ENCODE measurements at regions not wholly inside any gene's neighbourhood (a gene's known extent, or its start where the extent isn't known, plus 50 kb on each side); places are given as distances from the start of the nearest gene placed in this dataset.

GRCh38 chr2:139369423-139370409 is 589.5 kb upstream of the NXPH2 start:
- TF ChIP-seq POLR2A (IDR thresholded peaks at IDR 0.05; ENCODE audit: low read depth, low read length) (no peak), SPI1 (IDR thresholded peaks at IDR 0.05; ENCODE audit: low read depth, low read length) (no peak), PAX5 (IDR thresholded peaks at IDR 0.05; ENCODE audit: insufficient read depth, low read length, severe bottlenecking) (no peak), TAF1 (IDR thresholded peaks at IDR 0.05; ENCODE audit: low read depth, low read length) (no peak), POLR2AphosphoS5 (IDR thresholded peaks at IDR 0.05; ENCODE audit: low read depth, low read length) (no peak), POU2F2 (IDR thresholded peaks at IDR 0.05; ENCODE audit: low read depth, low read length) (no peak)
- no peak for FAIRE-seq
- no peak for DNase-seq (ENCODE audit: insufficient read length, low spot score)

DNA sequence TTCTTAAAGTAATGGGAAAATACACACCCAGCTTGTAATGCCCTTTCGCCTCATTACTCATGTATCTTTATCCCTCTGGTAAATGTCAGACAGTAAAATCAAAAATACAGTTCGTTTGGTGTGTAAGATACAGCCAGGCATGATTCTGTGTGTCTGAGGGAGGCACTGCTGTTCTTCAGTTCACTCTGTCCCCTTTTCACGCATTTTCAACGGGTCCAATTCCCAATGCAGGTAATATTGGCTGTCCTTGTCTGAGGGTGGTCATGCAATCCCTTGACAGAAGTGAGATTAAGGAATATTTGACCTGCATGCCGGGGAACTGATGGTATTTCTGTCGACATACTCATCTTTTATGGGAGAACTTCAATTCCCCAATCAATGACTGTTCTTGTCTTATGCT is 587.2 kb upstream of the NXPH2 start:
- TF ChIP-seq TAF1 (IDR thresholded peaks at IDR 0.05; ENCODE audit: low read depth, low read length): no peak
- no peak for TF ChIP-seq POLR2AphosphoS5 (IDR thresholded peaks at IDR 0.05; ENCODE audit: low read depth, low read length)
- no peak for TF ChIP-seq SPI1 (IDR thresholded peaks at IDR 0.05; ENCODE audit: low read depth, low read length)
- TF ChIP-seq POLR2A (IDR thresholded peaks at IDR 0.05; ENCODE audit: low read depth, low read length): no peak
- TF ChIP-seq POU2F2 (IDR thresholded peaks at IDR 0.05; ENCODE audit: low read depth, low read length): no peak
- no peak for TF ChIP-seq PAX5 (IDR thresholded peaks at IDR 0.05; ENCODE audit: insufficient read depth, low read length, severe bottlenecking)
- DNase-seq (ENCODE audit: insufficient read length, low spot score): no peak
- no peak for FAIRE-seq

- no peak for FAIRE-seq
- no peak for TF ChIP-seq POU2F2 (IDR thresholded peaks at IDR 0.05; ENCODE audit: low read depth, low read length)
- TF ChIP-seq PAX5 (IDR thresholded peaks at IDR 0.05; ENCODE audit: insufficient read depth, low read length, severe bottlenecking): no peak
- TF ChIP-seq SPI1 (IDR thresholded peaks at IDR 0.05; ENCODE audit: low read depth, low read length): no peak
- TF ChIP-seq POLR2A (IDR thresholded peaks at IDR 0.05; ENCODE audit: low read depth, low read length): no peak
- no peak for TF ChIP-seq POLR2AphosphoS5 (IDR thresholded peaks at IDR 0.05; ENCODE audit: low read depth, low read length)
- TF ChIP-seq TAF1 (IDR thresholded peaks at IDR 0.05; ENCODE audit: low read depth, low read length): no peak
- DNase-seq (ENCODE audit: insufficient read length, low spot score): no peak
Measured at GRCh38 chr2:139366681-139367080, 586.5 kb upstream of the NXPH2 start.

DNA sequence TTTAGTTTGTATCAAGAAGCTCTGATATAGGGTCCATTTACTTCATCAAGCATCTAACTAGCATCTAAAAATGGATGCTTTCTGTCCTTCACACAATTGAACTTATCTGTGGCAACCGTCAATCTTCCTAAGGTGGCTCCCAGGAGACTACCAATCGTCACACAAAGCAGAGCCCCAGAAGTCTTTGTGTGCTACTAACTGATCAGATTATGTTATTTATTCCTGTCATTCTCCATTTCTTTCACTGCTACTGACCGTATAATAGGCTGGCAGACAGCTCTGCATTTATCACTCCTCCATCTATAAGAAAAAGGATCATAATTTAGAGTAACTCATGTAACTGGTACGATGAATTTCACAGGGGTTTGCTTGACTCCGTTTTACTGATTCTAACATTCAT is 585.0 kb upstream of the NXPH2 start:
- no peak for FAIRE-seq
- no peak for TF ChIP-seq POLR2A (IDR thresholded peaks at IDR 0.05; ENCODE audit: low read depth, low read length)
- no peak for TF ChIP-seq PAX5 (IDR thresholded peaks at IDR 0.05; ENCODE audit: insufficient read depth, low read length, severe bottlenecking)

DNA sequence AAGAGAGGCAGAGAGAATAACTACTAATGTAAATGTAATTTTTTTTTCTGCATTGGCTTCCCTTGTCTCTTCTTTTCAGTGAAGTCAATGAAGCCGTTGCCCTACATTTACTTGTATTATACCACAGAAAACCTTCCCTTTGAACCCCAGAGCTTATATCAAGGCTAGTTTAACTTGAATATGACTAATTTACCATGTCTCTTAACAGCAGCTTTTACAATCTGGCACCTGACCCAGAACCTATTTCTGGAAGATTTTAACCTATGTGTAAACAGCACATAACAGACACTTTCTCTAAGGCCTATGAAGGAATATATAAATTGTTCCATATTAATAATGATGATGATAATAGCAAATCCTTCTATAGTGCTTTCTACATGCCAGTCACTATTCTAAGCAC is 580.5 kb upstream of the NXPH2 start:
- FAIRE-seq (no peak), DNase-seq (ENCODE audit: insufficient read length, low spot score) (no peak)
- TF ChIP-seq POLR2A (IDR thresholded peaks at IDR 0.05; ENCODE audit: low read depth, low read length) (no peak), SPI1 (IDR thresholded peaks at IDR 0.05; ENCODE audit: low read depth, low read length) (no peak), POLR2AphosphoS5 (IDR thresholded peaks at IDR 0.05; ENCODE audit: low read depth, low read length) (no peak), TAF1 (IDR thresholded peaks at IDR 0.05; ENCODE audit: low read depth, low read length) (no peak), PAX5 (IDR thresholded peaks at IDR 0.05; ENCODE audit: insufficient read depth, low read length, severe bottlenecking) (no peak), POU2F2 (IDR thresholded peaks at IDR 0.05; ENCODE audit: low read depth, low read length) (no peak)

More for the DNA sequence above, 585.0 kb upstream of the NXPH2 start:
- no peak for DNase-seq (ENCODE audit: insufficient read length, low spot score)

DNA sequence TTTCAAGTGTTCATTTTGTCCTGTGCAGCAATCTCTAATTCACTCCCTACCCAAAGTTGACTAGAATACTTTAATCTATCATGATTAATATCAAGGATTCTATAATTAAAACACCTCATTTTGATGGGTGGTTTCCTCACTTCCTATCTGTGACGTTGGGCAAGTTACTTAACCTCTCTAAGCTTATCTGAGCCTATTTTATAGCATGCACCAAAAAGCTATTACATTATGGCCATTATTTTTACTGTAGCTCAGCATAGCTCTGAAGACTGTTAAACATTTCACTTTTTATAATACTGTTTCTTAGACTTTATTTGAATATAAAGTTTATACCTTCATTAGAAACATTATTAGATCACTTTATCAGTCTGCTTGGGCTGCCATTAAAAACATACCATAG is 579.6 kb upstream of the NXPH2 start:
- FAIRE-seq (no peak), DNase-seq (ENCODE audit: insufficient read length, low spot score) (no peak)
- TF ChIP-seq PAX5 (IDR thresholded peaks at IDR 0.05; ENCODE audit: insufficient read depth, low read length, severe bottlenecking) (no peak), SPI1 (IDR thresholded peaks at IDR 0.05; ENCODE audit: low read depth, low read length) (no peak), POLR2AphosphoS5 (IDR thresholded peaks at IDR 0.05; ENCODE audit: low read depth, low read length) (no peak), TAF1 (IDR thresholded peaks at IDR 0.05; ENCODE audit: low read depth, low read length) (no peak), POLR2A (IDR thresholded peaks at IDR 0.05; ENCODE audit: low read depth, low read length) (no peak), POU2F2 (IDR thresholded peaks at IDR 0.05; ENCODE audit: low read depth, low read length) (no peak)

GRCh38 chr2:139357972-139358371 is 577.8 kb upstream of the NXPH2 start:
- TF ChIP-seq POLR2A (IDR thresholded peaks at IDR 0.05; ENCODE audit: low read depth, low read length) (no peak), TAF1 (IDR thresholded peaks at IDR 0.05; ENCODE audit: low read depth, low read length) (no peak), SPI1 (IDR thresholded peaks at IDR 0.05; ENCODE audit: low read depth, low read length) (no peak), POU2F2 (IDR thresholded peaks at IDR 0.05; ENCODE audit: low read depth, low read length) (no peak), PAX5 (IDR thresholded peaks at IDR 0.05; ENCODE audit: insufficient read depth, low read length, severe bottlenecking) (no peak), POLR2AphosphoS5 (IDR thresholded peaks at IDR 0.05; ENCODE audit: low read depth, low read length) (no peak)
- DNase-seq (ENCODE audit: insufficient read length, low spot score) (no peak), FAIRE-seq (no peak)

GRCh38 chr2:139354518-139354917 is 574.3 kb upstream of the NXPH2 start:
- TF ChIP-seq PAX5 (IDR thresholded peaks at IDR 0.05; ENCODE audit: insufficient read depth, low read length, severe bottlenecking): no peak
- no peak for TF ChIP-seq SPI1 (IDR thresholded peaks at IDR 0.05; ENCODE audit: low read depth, low read length)
- no peak for TF ChIP-seq POLR2A (IDR thresholded peaks at IDR 0.05; ENCODE audit: low read depth, low read length)
- no peak for TF ChIP-seq TAF1 (IDR thresholded peaks at IDR 0.05; ENCODE audit: low read depth, low read length)
- TF ChIP-seq POU2F2 (IDR thresholded peaks at IDR 0.05; ENCODE audit: low read depth, low read length): no peak
- no peak for TF ChIP-seq POLR2AphosphoS5 (IDR thresholded peaks at IDR 0.05; ENCODE audit: low read depth, low read length)
- FAIRE-seq (no peak), DNase-seq (ENCODE audit: insufficient read length, low spot score) (no peak)

- no peak for DNase-seq (ENCODE audit: insufficient read length, low spot score)
Measured at GRCh38 chr2:139353874-139354273, 573.7 kb upstream of the NXPH2 start.

DNA sequence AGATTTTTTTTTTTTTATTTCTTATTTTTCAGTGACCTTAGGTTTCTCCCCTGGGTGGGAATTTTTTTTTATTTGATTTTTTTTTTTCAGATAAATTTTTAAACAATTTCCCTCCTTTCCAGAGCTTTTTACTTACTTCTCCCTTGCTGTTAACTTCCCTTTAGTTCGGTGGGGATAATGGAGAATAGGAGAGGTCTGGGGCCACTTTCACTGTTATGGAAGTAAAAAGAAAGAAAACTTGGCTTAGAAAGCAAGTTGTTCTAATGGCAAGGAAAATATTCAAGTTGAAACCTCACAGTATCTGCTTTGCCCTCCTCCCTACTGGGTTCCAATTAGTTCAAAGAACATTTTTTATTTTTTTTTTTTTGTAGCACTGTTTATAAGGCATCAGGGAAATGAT is 537.1 kb upstream of the NXPH2 start:
- no peak for TF ChIP-seq PAX5 (IDR thresholded peaks at IDR 0.05; ENCODE audit: insufficient read depth, low read length, severe bottlenecking)
- TF ChIP-seq POU2F2 (IDR thresholded peaks at IDR 0.05; ENCODE audit: low read depth, low read length): no peak
- DNase-seq (ENCODE audit: insufficient read length, low spot score): no peak
- no peak for FAIRE-seq

More at GRCh38 chr2:139353874-139354273, 573.7 kb upstream of the NXPH2 start:
- TF ChIP-seq SPI1 (IDR thresholded peaks at IDR 0.05; ENCODE audit: low read depth, low read length) (no peak), POLR2AphosphoS5 (IDR thresholded peaks at IDR 0.05; ENCODE audit: low read depth, low read length) (no peak)
- no peak for FAIRE-seq

Data from GM12891 (cell line).